Stimulated activated CD4-positive, alpha-beta T cell treated with anti-CD3 and anti-CD28 coated beads, Interleukin-15, amount 100 ng/mL, for 24 hours (primary cell): ENCODE measurements at regions not wholly inside any gene's neighbourhood (a gene's known extent, or its start where the extent isn't known, plus 50 kb on each side); places are given as distances from the start of the nearest gene placed in this dataset.

ENCODE experiments used
- DNase-seq: peaks from one replicate; pipeline ENCODE4 v3.0.0-alpha.2; 2020

- no peak for DNase-seq
These were observed 124.3 kb downstream of the PTPRS start for GRCh38 chr19:5216141-5216847.

- no peak for DNase-seq
These were observed 125.2 kb downstream of the PTPRS start for GRCh38 chr19:5215431-5215830.

GRCh38 chr19:5214902-5215301 lies 125.7 kb downstream of the PTPRS start:
- no peak for DNase-seq

- no peak for DNase-seq
These were observed 126.2 kb downstream of the PTPRS start for GRCh38 chr19:5214371-5214770.

- no peak for DNase-seq
These were observed 126.9 kb downstream of the PTPRS start for GRCh38 chr19:5213667-5214066.

- DNase-seq = no peak
These were observed 128.5 kb downstream of the PTPRS start for GRCh38 chr19:5212101-5212500.

GRCh38 chr19:5211217-5211822 lies 129.3 kb downstream of the PTPRS start:
- DNase-seq = no peak

GRCh38 chr19:5210556-5210955 lies 130.1 kb downstream of the PTPRS start:
- DNase-seq = no peak

- DNase-seq = no peak
These were observed 132.8 kb downstream of the PTPRS start for GRCh38 chr19:5207806-5208205.

GRCh38 chr19:5206751-5207075 lies 133.9 kb downstream of the PTPRS start:
- DNase-seq = no peak

GRCh38 chr19:5205937-5206750 lies 134.5 kb downstream of the PTPRS start:
- DNase-seq = no peak

- no peak for DNase-seq
These were observed 135.2 kb downstream of the PTPRS start for GRCh38 chr19:5205381-5205780.

GRCh38 chr19:5204212-5204611 lies 136.4 kb downstream of the PTPRS start:
- no peak for DNase-seq
